ENCODE measurements at regions not wholly inside any gene's neighbourhood (a gene's known extent, or its start where the extent isn't known, plus 50 kb on each side); places are given as distances from the start of the nearest gene placed in this dataset.

GRCh38 chr1:90650401-90650800 lies 66.7 kb downstream of the BARHL2 start:
- FAIRE-seq (no peak), DNase-seq (ENCODE audit: insufficient read length, low spot score) (no peak)

- FAIRE-seq (no peak), DNase-seq (ENCODE audit: insufficient read length, low spot score) (no peak)
Measured at GRCh38 chr1:90640325-90640724, 76.8 kb downstream of the BARHL2 start.

- DNase-seq (ENCODE audit: insufficient read length, low spot score) (no peak), FAIRE-seq (no peak)
Measured at GRCh38 chr1:90622666-90623065, 94.4 kb downstream of the BARHL2 start.

- no peak for DNase-seq (ENCODE audit: insufficient read length, low spot score)
- no peak for FAIRE-seq
Measured at GRCh38 chr1:90621986-90622385, 95.1 kb downstream of the BARHL2 start.

- no peak for FAIRE-seq
Measured at GRCh38 chr1:90616395-90616794, 100.7 kb downstream of the BARHL2 start.

GRCh38 chr1:90614872-90615271 lies 102.2 kb downstream of the BARHL2 start:
- no peak for DNase-seq (ENCODE audit: insufficient read length, low spot score)

More at GRCh38 chr1:90616395-90616794, 100.7 kb downstream of the BARHL2 start:
- DNase-seq (ENCODE audit: insufficient read length, low spot score) = no peak

GRCh38 chr1:90613371-90613770 lies 103.7 kb downstream of the BARHL2 start:
- DNase-seq (ENCODE audit: insufficient read length, low spot score) (no peak), FAIRE-seq (no peak)

More at GRCh38 chr1:90614872-90615271, 102.2 kb downstream of the BARHL2 start:
- FAIRE-seq = no peak

GRCh38 chr1:90612033-90612432 lies 105.1 kb downstream of the BARHL2 start:
- no peak for FAIRE-seq
- DNase-seq (ENCODE audit: insufficient read length, low spot score) = no peak

GRCh38 chr1:90607736-90608135 lies 109.4 kb downstream of the BARHL2 start:
- FAIRE-seq (no peak), DNase-seq (ENCODE audit: insufficient read length, low spot score) (no peak)

- DNase-seq (ENCODE audit: insufficient read length, low spot score) (no peak), FAIRE-seq (no peak)
Measured at GRCh38 chr1:90605070-90605469, 112.0 kb downstream of the BARHL2 start.

GRCh38 chr1:90593312-90593711 lies 123.8 kb downstream of the BARHL2 start:
- FAIRE-seq (no peak), DNase-seq (ENCODE audit: insufficient read length, low spot score) (no peak)

GRCh38 chr1:90591970-90592356 lies 125.1 kb downstream of the BARHL2 start:
- no peak for DNase-seq (ENCODE audit: insufficient read length, low spot score)
- FAIRE-seq = no peak

- DNase-seq (ENCODE audit: insufficient read length, low spot score) (no peak), FAIRE-seq (no peak)
Measured at GRCh38 chr1:90591355-90591969, 125.6 kb downstream of the BARHL2 start.

- DNase-seq (ENCODE audit: insufficient read length, low spot score) (no peak), FAIRE-seq (no peak)
Measured at GRCh38 chr1:90580176-90580575, 136.9 kb downstream of the BARHL2 start.

- no peak for FAIRE-seq
Measured at GRCh38 chr1:90579212-90579802, 137.8 kb downstream of the BARHL2 start.

GRCh38 chr1:90574692-90575370 lies 142.3 kb downstream of the BARHL2 start:
- no peak for DNase-seq (ENCODE audit: insufficient read length, low spot score)
- no peak for FAIRE-seq

More at GRCh38 chr1:90579212-90579802, 137.8 kb downstream of the BARHL2 start:
- DNase-seq (ENCODE audit: insufficient read length, low spot score) = peak; percentile 27

- DNase-seq (ENCODE audit: insufficient read length, low spot score) = no peak
- no peak for FAIRE-seq
Measured at GRCh38 chr1:90573736-90574135, 143.4 kb downstream of the BARHL2 start.

- DNase-seq (ENCODE audit: insufficient read length, low spot score) = no peak
- FAIRE-seq = no peak
Measured at GRCh38 chr1:90572446-90572845, 144.7 kb downstream of the BARHL2 start.

GRCh38 chr1:90568436-90568835 lies 148.7 kb downstream of the BARHL2 start:
- FAIRE-seq = no peak
- DNase-seq (ENCODE audit: insufficient read length, low spot score) = no peak

GRCh38 chr1:90564164-90564563 lies 152.9 kb downstream of the BARHL2 start:
- FAIRE-seq = no peak
- DNase-seq (ENCODE audit: insufficient read length, low spot score) = no peak

- FAIRE-seq = no peak
- no peak for DNase-seq (ENCODE audit: insufficient read length, low spot score)
Measured at GRCh38 chr1:90562892-90563291, 154.2 kb downstream of the BARHL2 start.

- no peak for DNase-seq (ENCODE audit: insufficient read length, low spot score)
- FAIRE-seq = no peak
Measured at GRCh38 chr1:90561911-90562310, 155.2 kb downstream of the BARHL2 start.
